CD14-positive monocyte (primary cell): ENCODE measurements at regions not wholly inside any gene's neighbourhood (a gene's known extent, or its start where the extent isn't known, plus 50 kb on each side); places are given as distances from the start of the nearest gene placed in this dataset.
A peak's percentile ranks its signal among the peaks of the same experiment; 100 is the strongest.

Experiments
- DNase-seq, 3 donors: peaks; one replicate each; pipeline ENCODE4 v3.0.0-alpha.2; 2011 to 2022
- H2AFZ ChIP-seq: 2 replicates; pipeline ENCODE4 v1.6.0; 2012; ENCODE audit warnings: mild to moderate bottlenecking, low read depth, low read length, inconsistent platforms; ENCODE audit not compliant: insufficient read depth, poor library complexity, severe bottlenecking
- H3K27ac ChIP-seq, 2 donors: 1 replicate in 1 of 2; 2 replicates in 1 of 2; pipeline ENCODE4 v1.5.1; 2012 to 2013; ENCODE audit warnings: low read length in 2 of 2, control low read depth in 1 of 2, inconsistent platforms in 1 of 2, low read depth in 1 of 2, mild to moderate bottlenecking in 1 of 2
- H3K27me3 ChIP-seq, 2 donors: one replicate each; pipeline versions ENCODE4 v1.6.0 to v1.6.1; 2011 to 2013; ENCODE audit warnings: low read length in 2 of 2; ENCODE audit not compliant: control insufficient read depth in 2 of 2, insufficient read depth in 2 of 2
- H3K36me3 ChIP-seq, 2 donors: replicated peaks in 1 of 2; 1 replicate in 1 of 2; 2 replicates in 1 of 2; pipeline versions ENCODE4 v1.5.1 to v1.6.1; 2012 to 2013; ENCODE audit warnings: low read length in 2 of 2, control low read depth in 1 of 2, inconsistent platforms in 1 of 2, mild to moderate bottlenecking in 1 of 2; ENCODE audit not compliant: insufficient read depth in 2 of 2, control insufficient read depth in 1 of 2
- H3K4me1 ChIP-seq, 2 donors: 1 replicate in 1 of 2; 2 replicates in 1 of 2; pipeline versions ENCODE4 v1.5.1 to v1.6.1; 2012 to 2013; ENCODE audit warnings: low read length in 2 of 2, control low read depth in 1 of 2, inconsistent platforms in 1 of 2, mild to moderate bottlenecking in 1 of 2, moderate library complexity in 1 of 2; ENCODE audit not compliant: insufficient read depth in 2 of 2, control insufficient read depth in 1 of 2
- H3K4me2 ChIP-seq: replicated peaks from 2 replicates; pipeline ENCODE3; 2012; ENCODE audit warnings: low read length, moderate library complexity, mild to moderate bottlenecking; ENCODE audit not compliant: poor library complexity, severe bottlenecking; ENCODE audit errors: extremely low read depth
- H3K4me3 ChIP-seq, 3 experiments: fragments of 200-600 bp in 1 of 3; sonication (generic) in 1 of 3; replicated peaks in 1 of 3; 1 replicate in 2 of 3; 2 replicates in 1 of 3; pipeline ENCODE4 v1.5.1; 2011 to 2013; ENCODE audit warnings: low read length in 3 of 3, mild to moderate bottlenecking in 3 of 3, control low read depth in 2 of 3, low read depth in 2 of 3, inconsistent platforms in 1 of 3, moderate library complexity in 1 of 3
- H3K79me2 ChIP-seq: 2 replicates; pipeline ENCODE4 v1.6.0; 2012; ENCODE audit warnings: mild to moderate bottlenecking, control low read depth, inconsistent platforms, low read length, moderate library complexity; ENCODE audit not compliant: insufficient read depth
- H3K9ac ChIP-seq: 2 replicates; pipeline ENCODE4 v1.6.0; 2017; ENCODE audit warnings: low read length, mild to moderate bottlenecking; ENCODE audit not compliant: insufficient read depth, poor library complexity, severe bottlenecking
- H3K9me3 ChIP-seq, 2 donors: replicated peaks in 1 of 2; 1 replicate in 1 of 2; 2 replicates in 1 of 2; pipeline versions ENCODE4 v1.5.1 to v1.6.1; 2012 to 2013; ENCODE audit warnings: low read length in 2 of 2, control low read depth in 1 of 2; ENCODE audit not compliant: control insufficient read depth in 1 of 2, insufficient read depth in 1 of 2
- H4K20me1 ChIP-seq: 2 replicates; pipeline ENCODE4 v1.6.0; 2012; ENCODE audit warnings: mild to moderate bottlenecking, low read length, control low read depth, moderate library complexity; ENCODE audit not compliant: insufficient read depth
- H3K27ac Mint-ChIP-seq, 7 donors: one replicate each; pipeline ENCODE4 v1.8.0; 2020; ENCODE audit warnings: mild to moderate bottlenecking in 7 of 7, mixed read lengths in 7 of 7, moderate library complexity in 6 of 7, inconsistent platforms in 2 of 7
- H3K27me3 Mint-ChIP-seq, 3 donors: one replicate each; pipeline ENCODE4 v1.8.0; 2021 to 2022; ENCODE audit warnings: low read depth in 3 of 3, mild to moderate bottlenecking in 3 of 3, mixed read lengths in 3 of 3, moderate library complexity in 3 of 3, inconsistent platforms in 1 of 3
- H3K36me3 Mint-ChIP-seq, 2 donors: one replicate each; pipeline ENCODE4 v1.8.0; 2020; ENCODE audit warnings: mixed read lengths in 2 of 2, inconsistent platforms in 1 of 2, mild to moderate bottlenecking in 1 of 2
- H3K4me1 Mint-ChIP-seq: one replicate; pipeline ENCODE4 v1.8.0; 2020; ENCODE audit warnings: mild to moderate bottlenecking, mixed read lengths
- H3K4me3 Mint-ChIP-seq, 2 donors: one replicate each; pipeline ENCODE4 v1.8.0; 2020; ENCODE audit warnings: mild to moderate bottlenecking in 2 of 2, mixed read lengths in 2 of 2, moderate library complexity in 1 of 2
- H3K9me3 Mint-ChIP-seq, 7 donors: one replicate each; pipeline ENCODE4 v1.8.0; 2020 to 2022; ENCODE audit warnings: mixed read lengths in 7 of 7, mild to moderate bottlenecking in 6 of 7, moderate library complexity in 6 of 7, inconsistent platforms in 2 of 7
- WGBS: methylation state at CpG from one replicate; pipeline ENCODE4 v1.1.5; 2013; ENCODE audit warnings: missing lambda C conversion rate; ENCODE audit not compliant: insufficient coverage; 5-methylcytosine and 5-hydroxymethylcytosine counted together
- intact Hi-C, 2 donors: fragments of 100-400 bp; cut with micrococcal nuclease; formaldehyde crosslinking; loops; one replicate each; pipeline versions ENCODE4 v1.15.0 to v1.15.1; 2023
- TF ChIP-seq, protein P1 (sequence below): fragments of 200-600 bp; IDR thresholded peaks from one replicate; pipeline ENCODE4 v1.8.0; 2022; ENCODE audit warnings: antibody characterized with exemption, mild to moderate bottlenecking

DNA sequence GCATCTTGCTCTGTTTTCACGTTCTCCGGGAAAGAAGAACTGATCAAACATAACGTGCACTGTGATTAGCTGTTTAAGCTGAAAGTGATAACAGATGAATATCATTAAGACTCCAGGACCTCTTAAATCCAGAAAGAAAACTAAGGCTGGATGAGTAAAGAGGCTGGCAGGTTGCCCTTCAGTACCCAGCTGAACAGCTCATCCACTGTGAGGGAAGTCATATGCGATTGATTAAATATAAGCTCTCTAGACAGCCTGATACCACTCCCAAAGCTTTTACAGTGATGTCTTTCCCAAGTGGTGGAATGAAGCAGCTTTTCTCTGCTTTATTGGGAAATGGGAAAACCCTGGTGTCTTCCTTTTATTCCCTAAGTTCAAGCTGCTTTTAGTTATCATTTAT lies 116.9 kb downstream of the EFNB2 start:
- intact Hi-C loops, result no loop called here
- Mint-ChIP-seq H3K4me3 (no peak overlapping the region), H3K9me3 (peaks cover 0 to 7% (median 4%) of the 10 kb centered on the region in 7 donors), H3K36me3 (no peaks in the 10 kb centered on the region), H3K27ac (no peak overlapping the region), H3K4me1 (no peaks in the 10 kb centered on the region), H3K27me3 (peaks cover 8 to 13% (median 12%) of the 10 kb centered on the region in 3 donors)
- H3K27me3 ChIP-seq, result no peaks in the 10 kb centered on the region
- no peak for DNase-seq
- no peak overlapping the region for H2AFZ ChIP-seq
- H3K27ac ChIP-seq, result no peak overlapping the region
- peaks cover 0 to 7% of the 10 kb centered on the region in 2 donors for H3K9me3 ChIP-seq
- H3K79me2 ChIP-seq, result no peaks in the 10 kb centered on the region
- TF ChIP-seq, protein P1, sequence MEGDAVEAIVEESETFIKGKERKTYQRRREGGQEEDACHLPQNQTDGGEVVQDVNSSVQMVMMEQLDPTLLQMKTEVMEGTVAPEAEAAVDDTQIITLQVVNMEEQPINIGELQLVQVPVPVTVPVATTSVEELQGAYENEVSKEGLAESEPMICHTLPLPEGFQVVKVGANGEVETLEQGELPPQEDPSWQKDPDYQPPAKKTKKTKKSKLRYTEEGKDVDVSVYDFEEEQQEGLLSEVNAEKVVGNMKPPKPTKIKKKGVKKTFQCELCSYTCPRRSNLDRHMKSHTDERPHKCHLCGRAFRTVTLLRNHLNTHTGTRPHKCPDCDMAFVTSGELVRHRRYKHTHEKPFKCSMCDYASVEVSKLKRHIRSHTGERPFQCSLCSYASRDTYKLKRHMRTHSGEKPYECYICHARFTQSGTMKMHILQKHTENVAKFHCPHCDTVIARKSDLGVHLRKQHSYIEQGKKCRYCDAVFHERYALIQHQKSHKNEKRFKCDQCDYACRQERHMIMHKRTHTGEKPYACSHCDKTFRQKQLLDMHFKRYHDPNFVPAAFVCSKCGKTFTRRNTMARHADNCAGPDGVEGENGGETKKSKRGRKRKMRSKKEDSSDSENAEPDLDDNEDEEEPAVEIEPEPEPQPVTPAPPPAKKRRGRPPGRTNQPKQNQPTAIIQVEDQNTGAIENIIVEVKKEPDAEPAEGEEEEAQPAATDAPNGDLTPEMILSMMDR, result no peak
- H3K4me2 ChIP-seq, result no peak overlapping the region
- no peaks in the 10 kb centered on the region for H3K36me3 ChIP-seq
- no peaks in the 10 kb centered on the region for H3K4me1 ChIP-seq
- no CpG with 5 or more reads among the region's 4 CpGs for WGBS
- H3K9ac ChIP-seq, result no peak overlapping the region
- H3K4me3 ChIP-seq, result no peak overlapping the region
- no peaks in the 10 kb centered on the region for H4K20me1 ChIP-seq

DNA sequence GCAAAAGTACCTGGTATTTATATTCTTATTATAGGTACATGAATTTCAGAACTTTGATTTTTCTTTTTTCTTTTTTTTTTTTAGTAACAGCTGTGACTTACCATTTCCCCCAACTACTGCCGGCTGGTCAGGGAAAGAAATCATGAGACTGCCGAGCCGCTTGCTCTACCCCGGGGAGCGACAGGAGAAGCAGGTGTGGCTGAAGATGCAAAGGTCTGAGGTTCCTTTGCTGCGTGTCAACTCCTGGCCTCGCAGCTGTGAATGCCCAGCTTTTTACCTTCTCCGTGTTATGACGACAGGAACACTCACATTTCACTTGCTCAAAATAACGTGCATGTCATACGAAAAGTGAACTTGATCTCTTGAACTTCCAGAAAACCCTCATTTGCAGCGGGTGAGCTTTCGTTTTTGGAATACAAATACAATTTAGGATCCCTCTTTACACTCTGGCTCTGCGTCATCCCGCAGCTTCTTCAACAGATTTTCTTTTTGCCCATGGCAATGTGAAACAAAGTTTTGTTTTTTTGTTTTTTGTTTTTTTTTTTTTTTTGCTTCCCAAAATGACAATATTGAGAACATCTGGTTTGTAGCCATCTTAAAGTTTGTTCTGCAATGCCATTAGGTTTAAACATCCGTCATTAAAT lies 117.9 kb downstream of the EFNB2 start:
- no peaks in the 10 kb centered on the region for H3K4me1 Mint-ChIP-seq
- no peak for DNase-seq
- no peak overlapping the region for H3K27ac Mint-ChIP-seq
- Histone ChIP-seq H3K4me1 (no peaks in the 10 kb centered on the region), H3K79me2 (no peaks in the 10 kb centered on the region), H3K27ac (no peak overlapping the region), H3K27me3 (no peaks in the 10 kb centered on the region), H3K9ac (no peak overlapping the region), H3K4me3 (no peak overlapping the region), H3K36me3 (no peaks in the 10 kb centered on the region), H2AFZ (no peak overlapping the region), H3K9me3 (peaks cover 0 to 3% of the 10 kb centered on the region in 2 donors), H4K20me1 (no peaks in the 10 kb centered on the region), H3K4me2 (no peak overlapping the region)
- H3K4me3 Mint-ChIP-seq, result peak overlapping the region in 1 of 2 donors; percentile 54
- peaks cover 0 to 6% (median 3%) of the 10 kb centered on the region in 7 donors for H3K9me3 Mint-ChIP-seq
- TF ChIP-seq, protein P1, result no peak
- intact Hi-C loops, result no loop called here
- WGBS, result 60% methylated on average over 9 of the region's 16 CpGs
- no peaks in the 10 kb centered on the region for H3K36me3 Mint-ChIP-seq
- H3K27me3 Mint-ChIP-seq, result peaks cover 8 to 13% (median 12%) of the 10 kb centered on the region in 3 donors
